PC-9 (cell line): ENCODE measurements at regions not wholly inside any gene's neighbourhood (a gene's known extent, or its start where the extent isn't known, plus 50 kb on each side); places are given as distances from the start of the nearest gene placed in this dataset.

Experiments used
- EZH2 ChIP-seq: fragments of 200-600 bp; sonication (generic); IDR thresholded peaks from 2 replicates; pipeline ENCODE4 v1.8.0; 2017; ENCODE audit warnings: antibody characterized with exemption, low read depth
- TF ChIP-seq, protein P1 (sequence below): fragments of 200-600 bp; sonication (generic); conservative IDR thresholded peaks from 2 replicates; pipeline ENCODE4 v1.6.1; 2017; ENCODE audit warnings: mixed run types, antibody characterized with exemption, mild to moderate bottlenecking, moderate library complexity

DNA sequence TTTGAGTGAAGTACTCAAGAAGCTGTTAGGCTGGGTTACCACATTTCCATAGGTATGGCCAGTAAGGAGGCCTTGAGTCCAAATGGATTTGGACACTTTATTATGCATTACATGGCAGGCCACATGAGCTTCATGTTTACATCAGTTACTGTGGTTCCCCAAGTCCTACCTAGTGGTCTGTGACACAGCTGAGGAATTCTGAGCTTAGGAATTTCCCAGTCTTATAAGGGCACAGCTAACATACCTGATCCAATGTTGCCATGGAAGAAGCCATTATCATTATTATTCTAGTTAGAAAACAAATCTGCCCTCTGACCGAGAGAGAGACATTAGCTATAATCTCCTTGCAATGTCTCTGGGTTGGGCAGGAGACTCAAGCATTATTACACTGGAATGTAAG, 174.4 kb upstream of the NUDT10 start:
- TF ChIP-seq, protein P1, sequence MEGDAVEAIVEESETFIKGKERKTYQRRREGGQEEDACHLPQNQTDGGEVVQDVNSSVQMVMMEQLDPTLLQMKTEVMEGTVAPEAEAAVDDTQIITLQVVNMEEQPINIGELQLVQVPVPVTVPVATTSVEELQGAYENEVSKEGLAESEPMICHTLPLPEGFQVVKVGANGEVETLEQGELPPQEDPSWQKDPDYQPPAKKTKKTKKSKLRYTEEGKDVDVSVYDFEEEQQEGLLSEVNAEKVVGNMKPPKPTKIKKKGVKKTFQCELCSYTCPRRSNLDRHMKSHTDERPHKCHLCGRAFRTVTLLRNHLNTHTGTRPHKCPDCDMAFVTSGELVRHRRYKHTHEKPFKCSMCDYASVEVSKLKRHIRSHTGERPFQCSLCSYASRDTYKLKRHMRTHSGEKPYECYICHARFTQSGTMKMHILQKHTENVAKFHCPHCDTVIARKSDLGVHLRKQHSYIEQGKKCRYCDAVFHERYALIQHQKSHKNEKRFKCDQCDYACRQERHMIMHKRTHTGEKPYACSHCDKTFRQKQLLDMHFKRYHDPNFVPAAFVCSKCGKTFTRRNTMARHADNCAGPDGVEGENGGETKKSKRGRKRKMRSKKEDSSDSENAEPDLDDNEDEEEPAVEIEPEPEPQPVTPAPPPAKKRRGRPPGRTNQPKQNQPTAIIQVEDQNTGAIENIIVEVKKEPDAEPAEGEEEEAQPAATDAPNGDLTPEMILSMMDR: no peak
- no peak for TF ChIP-seq EZH2
